Nephron (organoid): ENCODE measurements at regions not wholly inside any gene's neighbourhood (a gene's known extent, or its start where the extent isn't known, plus 50 kb on each side); places are given as distances from the start of the nearest gene placed in this dataset.

Experiments
- H3K27ac Mint-ChIP-seq, 3 experiments: 2 replicates each; pipeline ENCODE4 v1.8.0; 2020; ENCODE audit warnings: mixed read lengths in 3 of 3, mild to moderate bottlenecking in 2 of 3, moderate library complexity in 1 of 3
- H3K27me3 Mint-ChIP-seq: 2 replicates; pipeline ENCODE4 v1.8.0; 2021; ENCODE audit warnings: low read depth, mild to moderate bottlenecking, moderate library complexity, mixed read lengths
- H3K36me3 Mint-ChIP-seq: 2 replicates; pipeline ENCODE4 v1.8.0; 2020; ENCODE audit warnings: low read depth, mixed read lengths
- H3K4me1 Mint-ChIP-seq: 2 replicates; pipeline ENCODE4 v1.8.0; 2020; ENCODE audit warnings: mixed read lengths
- H3K4me3 Mint-ChIP-seq, 3 experiments: 2 replicates each; pipeline ENCODE4 v1.8.0; 2020; ENCODE audit warnings: mild to moderate bottlenecking in 3 of 3, mixed read lengths in 3 of 3, moderate library complexity in 2 of 3
- H3K9me3 Mint-ChIP-seq: 2 replicates; pipeline ENCODE4 v1.8.0; 2020; ENCODE audit warnings: mixed read lengths
- CTCF ChIP-seq, 3 experiments: fragments of 200-600 bp; sonication (generic); IDR thresholded peaks; one replicate each; pipeline ENCODE4 v1.5.0; 2021; ENCODE audit warnings: antibody characterized with exemption in 3 of 3; ENCODE audit not compliant: unreplicated experiment in 3 of 3

- no peaks in the 10 kb centered on the region for H3K9me3 Mint-ChIP-seq
- no peak for TF ChIP-seq CTCF (IDR thresholded peaks at IDR 0.05; ENCODE audit: unreplicated experiment in 3 of 3)
- H3K27me3 Mint-ChIP-seq = no peaks in the 10 kb centered on the region
- no peak overlapping the region for H3K27ac Mint-ChIP-seq
- H3K36me3 Mint-ChIP-seq = no peaks in the 10 kb centered on the region
- H3K4me1 Mint-ChIP-seq = peaks cover 7% of the 10 kb centered on the region
- H3K4me3 Mint-ChIP-seq = no peak overlapping the region
Observed at GRCh38 chr3:28788571-28788970, 439.9 kb upstream of the AZI2 start.

- Mint-ChIP-seq H3K27ac (peak overlapping the region in 2 of 3 experiments; percentile 42 to 59), H3K27me3 (no peaks in the 10 kb centered on the region), H3K9me3 (no peaks in the 10 kb centered on the region), H3K4me1 (peaks cover 7% of the 10 kb centered on the region), H3K36me3 (no peaks in the 10 kb centered on the region), H3K4me3 (no peak overlapping the region)
- TF ChIP-seq CTCF (IDR thresholded peaks at IDR 0.05; ENCODE audit: unreplicated experiment in 3 of 3) = no peak
Observed at GRCh38 chr3:28791713-28792255, 443.2 kb upstream of the AZI2 start.

- Mint-ChIP-seq H3K4me3 (no peak overlapping the region), H3K36me3 (no peaks in the 10 kb centered on the region), H3K9me3 (no peaks in the 10 kb centered on the region), H3K27ac (no peak overlapping the region), H3K4me1 (peaks cover 7% of the 10 kb centered on the region), H3K27me3 (no peaks in the 10 kb centered on the region)
- TF ChIP-seq CTCF (IDR thresholded peaks at IDR 0.05; ENCODE audit: unreplicated experiment in 3 of 3) = no peak
Observed at GRCh38 chr3:28792604-28793003, 444.0 kb upstream of the AZI2 start.

GRCh38 chr3:28799084-28799483 lies 450.5 kb upstream of the AZI2 start:
- no peaks in the 10 kb centered on the region for H3K9me3 Mint-ChIP-seq
- no peak for TF ChIP-seq CTCF (IDR thresholded peaks at IDR 0.05; ENCODE audit: unreplicated experiment in 3 of 3)
- H3K4me3 Mint-ChIP-seq = no peak overlapping the region
- H3K27ac Mint-ChIP-seq = no peak overlapping the region
- no peaks in the 10 kb centered on the region for H3K27me3 Mint-ChIP-seq
- no peaks in the 10 kb centered on the region for H3K4me1 Mint-ChIP-seq
- H3K36me3 Mint-ChIP-seq = no peaks in the 10 kb centered on the region

DNA sequence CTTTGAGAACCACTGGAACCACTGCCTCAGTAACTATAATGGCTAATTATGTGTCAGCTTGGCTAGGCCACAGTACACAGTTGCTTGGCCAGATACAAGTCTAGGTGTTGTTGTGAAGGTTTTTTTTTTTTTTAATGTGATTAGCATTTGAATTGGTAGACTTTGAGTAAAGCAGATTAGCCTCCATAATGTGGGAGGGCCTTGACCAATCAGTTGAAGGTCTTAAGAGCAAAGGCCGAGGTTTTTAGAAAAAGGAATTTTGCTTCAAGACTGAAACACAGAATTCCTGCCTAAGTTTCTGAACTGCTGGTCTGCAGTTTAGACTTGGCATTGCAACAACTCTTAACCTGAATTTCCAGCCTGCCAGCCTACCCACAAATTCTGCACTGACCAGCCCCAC lies 451.6 kb upstream of the AZI2 start:
- H3K4me1 Mint-ChIP-seq = no peaks in the 10 kb centered on the region

More for the DNA sequence above, 451.6 kb upstream of the AZI2 start:
- no peaks in the 10 kb centered on the region for H3K9me3 Mint-ChIP-seq
- no peak for TF ChIP-seq CTCF (IDR thresholded peaks at IDR 0.05; ENCODE audit: unreplicated experiment in 3 of 3)
- no peaks in the 10 kb centered on the region for H3K36me3 Mint-ChIP-seq
- no peaks in the 10 kb centered on the region for H3K27me3 Mint-ChIP-seq
- no peak overlapping the region for H3K4me3 Mint-ChIP-seq
- H3K27ac Mint-ChIP-seq = no peak overlapping the region
